Cardiac muscle cell (in vitro differentiated cells and primary cell): ENCODE measurements at regions not wholly inside any gene's neighbourhood (a gene's known extent, or its start where the extent isn't known, plus 50 kb on each side); places are given as distances from the start of the nearest gene placed in this dataset.

Source experiments
- DNase-seq, 2 donors: peaks; one replicate each; pipeline versions ENCODE4 v3.0.0 to v3.0.0-alpha.2; 2010 to 2017; ENCODE audit warnings: low read depth in 1 of 2, low spot score in 1 of 2
- H3K27ac ChIP-seq: fragments of 200-600 bp; sonication (generic); 2 replicates; pipeline ENCODE4 v1.5.1; 2016
- H3K27me3 ChIP-seq: fragments of 200-600 bp; sonication (generic); 2 replicates; pipeline ENCODE4 v1.6.0; 2016; ENCODE audit warnings: control low read depth
- H3K36me3 ChIP-seq: fragments of 200-600 bp; sonication (generic); 2 replicates; pipeline ENCODE4 v1.5.1; 2016; ENCODE audit warnings: control low read depth
- H3K4me1 ChIP-seq: fragments of 200-600 bp; sonication (generic); 2 replicates; pipeline ENCODE4 v1.8.1; 2017; ENCODE audit warnings: low read depth, mild to moderate bottlenecking, mixed run types
- H3K4me3 ChIP-seq: fragments of 200-600 bp; sonication (generic); 2 replicates; pipeline ENCODE4 v1.5.1; 2016; ENCODE audit warnings: mild to moderate bottlenecking
- H3K9me3 ChIP-seq: fragments of 200-600 bp; sonication (generic); 2 replicates; pipeline ENCODE4 v1.5.1; 2017; ENCODE audit warnings: low read depth, mild to moderate bottlenecking, control low read depth
- CTCF ChIP-seq: IDR thresholded peaks from 2 replicates; pipeline ENCODE4 v1.5.1; 2012; ENCODE audit warnings: low read depth, mild to moderate bottlenecking, low read length

DNA sequence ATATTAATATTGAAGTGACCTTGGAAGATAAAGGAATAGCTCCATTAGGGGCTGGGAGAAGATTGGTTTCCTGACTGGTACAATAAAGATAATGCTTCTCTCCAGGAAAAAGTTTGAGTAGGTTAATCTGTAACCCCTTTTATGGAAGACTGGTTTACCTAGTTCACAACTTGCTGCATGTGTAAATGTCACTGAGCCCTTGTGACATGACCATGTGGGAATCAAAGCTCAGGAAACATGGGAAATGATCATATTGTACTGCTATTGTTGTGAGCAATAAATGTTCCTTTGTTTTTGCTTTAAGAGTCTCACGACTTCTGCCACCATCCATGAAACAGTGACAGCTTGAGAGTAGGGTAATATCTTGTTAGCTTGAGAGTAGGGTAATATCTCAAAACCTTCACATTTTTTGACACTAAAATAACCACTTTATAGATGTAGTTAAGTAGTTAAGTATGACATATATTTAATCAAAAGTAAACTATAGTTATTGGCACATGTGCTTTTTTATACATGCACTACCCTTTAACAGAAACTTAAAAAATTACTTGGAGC, 1338.6 kb downstream of the FSCB start:
- TF ChIP-seq CTCF: no peak
- no peaks in the 10 kb centered on the region for H3K36me3 ChIP-seq
- no peaks in the 10 kb centered on the region for H3K9me3 ChIP-seq
- H3K27me3 ChIP-seq: no peaks in the 10 kb centered on the region
- H3K4me3 ChIP-seq: no peak overlapping the region
- no peak overlapping the region for H3K27ac ChIP-seq
- DNase-seq: no peak
- no peaks in the 10 kb centered on the region for H3K4me1 ChIP-seq

DNA sequence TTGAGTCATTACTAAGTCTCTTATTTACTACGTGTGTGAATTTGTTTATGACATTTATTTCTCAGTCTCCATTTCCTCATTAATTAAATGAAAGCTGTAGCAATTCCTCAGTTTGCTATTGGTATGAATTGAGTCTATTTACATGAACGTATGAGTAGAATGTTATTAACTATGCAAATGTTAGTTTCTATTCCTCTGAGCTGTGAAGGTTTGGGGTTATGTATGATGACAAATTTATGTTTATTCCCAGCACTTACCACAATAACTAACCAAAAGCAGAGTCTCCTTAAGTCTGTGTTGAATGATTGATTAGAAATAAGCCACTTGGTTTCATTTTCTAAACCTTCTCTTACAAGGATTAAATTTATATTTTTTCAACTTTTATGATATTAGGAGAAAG, 1340.9 kb downstream of the FSCB start:
- DNase-seq: no peak

DNA sequence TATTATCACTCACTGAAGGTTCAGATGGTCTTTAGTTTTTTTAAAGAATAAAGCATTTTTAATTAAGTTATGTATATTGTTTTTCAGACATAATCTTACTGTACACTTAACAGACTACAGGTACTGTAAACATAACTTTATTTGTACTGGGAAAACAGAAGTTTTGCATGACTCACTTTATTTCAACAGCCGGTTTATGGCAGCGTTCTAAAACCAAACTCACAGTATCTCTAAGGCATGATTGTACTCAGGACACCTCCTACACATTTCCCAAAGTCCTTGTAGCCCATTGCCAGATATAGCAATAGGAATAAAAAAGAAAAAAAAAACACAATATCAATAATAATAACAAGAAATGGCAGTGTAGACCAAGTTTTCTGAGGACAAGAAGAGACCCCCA, 1341.4 kb downstream of the FSCB start:
- Histone ChIP-seq H3K4me1 (no peaks in the 10 kb centered on the region), H3K9me3 (no peaks in the 10 kb centered on the region), H3K4me3 (no peak overlapping the region), H3K27ac (no peak overlapping the region), H3K27me3 (no peaks in the 10 kb centered on the region), H3K36me3 (no peaks in the 10 kb centered on the region)
- no peak for DNase-seq
- TF ChIP-seq CTCF: no peak

More for the DNA sequence above, 1340.9 kb downstream of the FSCB start:
- Histone ChIP-seq H3K27ac (no peak overlapping the region), H3K4me3 (no peak overlapping the region), H3K9me3 (no peaks in the 10 kb centered on the region), H3K27me3 (no peaks in the 10 kb centered on the region), H3K36me3 (no peaks in the 10 kb centered on the region), H3K4me1 (no peaks in the 10 kb centered on the region)
- no peak for TF ChIP-seq CTCF

GRCh38 chr14:43161477-43161876, 1345.6 kb downstream of the FSCB start:
- no peaks in the 10 kb centered on the region for H3K36me3 ChIP-seq
- no peaks in the 10 kb centered on the region for H3K9me3 ChIP-seq
- no peaks in the 10 kb centered on the region for H3K4me1 ChIP-seq
- no peak overlapping the region for H3K27ac ChIP-seq
- H3K4me3 ChIP-seq: no peak overlapping the region
- H3K27me3 ChIP-seq: no peaks in the 10 kb centered on the region
- no peak for TF ChIP-seq CTCF
- no peak for DNase-seq

- no peaks in the 10 kb centered on the region for H3K27me3 ChIP-seq
- H3K4me3 ChIP-seq: no peak overlapping the region
- no peak for TF ChIP-seq CTCF
- DNase-seq: no peak
- H3K27ac ChIP-seq: no peak overlapping the region
- no peaks in the 10 kb centered on the region for H3K9me3 ChIP-seq
- no peaks in the 10 kb centered on the region for H3K36me3 ChIP-seq
- no peaks in the 10 kb centered on the region for H3K4me1 ChIP-seq
Observed at GRCh38 chr14:43157661-43158060, 1349.4 kb downstream of the FSCB start.

DNA sequence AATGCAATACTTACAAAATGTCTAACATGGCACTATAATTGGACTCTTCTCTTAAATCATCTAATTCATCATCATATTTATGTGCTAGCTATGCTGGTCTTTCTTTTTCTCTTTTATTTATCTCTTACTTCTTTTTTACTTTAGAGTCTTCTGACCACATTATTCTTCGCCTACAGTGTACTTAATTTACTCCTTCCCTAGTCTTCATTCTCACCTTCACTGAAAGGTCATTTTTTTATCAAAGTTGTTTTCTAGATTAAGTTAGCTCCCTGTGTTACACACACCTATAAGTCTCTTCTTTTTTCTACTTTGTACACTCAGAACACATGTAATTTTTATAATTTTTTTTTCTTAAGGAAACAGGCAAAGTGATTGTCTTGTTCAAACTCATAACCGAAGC, 1351.2 kb downstream of the FSCB start:
- Histone ChIP-seq H3K36me3 (no peaks in the 10 kb centered on the region), H3K27me3 (no peaks in the 10 kb centered on the region), H3K27ac (no peak overlapping the region), H3K4me3 (no peak overlapping the region), H3K4me1 (no peaks in the 10 kb centered on the region), H3K9me3 (no peaks in the 10 kb centered on the region)
- no peak for DNase-seq
- TF ChIP-seq CTCF: no peak
